Dedifferentiated amniotic fluid mesenchymal stem cell (primary cell): ENCODE measurements at regions not wholly inside any gene's neighbourhood (a gene's known extent, or its start where the extent isn't known, plus 50 kb on each side); places are given as distances from the start of the nearest gene placed in this dataset.

Experiments
- DNase-seq: peaks from one replicate; pipeline ENCODE4 v3.0.0-alpha.2; 2016; ENCODE audit errors: extremely low spot score

- no peak for DNase-seq
These were observed 1508.2 kb downstream of the BRD1 start for GRCh38 chr22:48319321-48320047.

- no peak for DNase-seq
These were observed 1508.9 kb downstream of the BRD1 start for GRCh38 chr22:48318575-48319320.

GRCh38 chr22:48318173-48318572 is 1509.5 kb downstream of the BRD1 start:
- no peak for DNase-seq

- DNase-seq, result no peak
These were observed 1511.1 kb downstream of the BRD1 start for GRCh38 chr22:48316257-48317250.

- no peak for DNase-seq
These were observed 1512.0 kb downstream of the BRD1 start for GRCh38 chr22:48315439-48316256.

GRCh38 chr22:48314073-48314472 is 1513.6 kb downstream of the BRD1 start:
- DNase-seq, result no peak

- no peak for DNase-seq
These were observed 1514.4 kb downstream of the BRD1 start for GRCh38 chr22:48313175-48313830.

- DNase-seq, result no peak
These were observed 1516.9 kb downstream of the BRD1 start for GRCh38 chr22:48310740-48311139.

GRCh38 chr22:48310289-48310688 is 1517.4 kb downstream of the BRD1 start:
- no peak for DNase-seq

GRCh38 chr22:48309836-48310235 is 1517.8 kb downstream of the BRD1 start:
- DNase-seq, result no peak

- no peak for DNase-seq
These were observed 1518.5 kb downstream of the BRD1 start for GRCh38 chr22:48309115-48309705.

- no peak for DNase-seq
These were observed 1519.7 kb downstream of the BRD1 start for GRCh38 chr22:48307931-48308330.

- DNase-seq, result no peak
These were observed 1520.7 kb downstream of the BRD1 start for GRCh38 chr22:48306785-48307510.

GRCh38 chr22:48306284-48306683 is 1521.4 kb downstream of the BRD1 start:
- DNase-seq, result no peak

- no peak for DNase-seq
These were observed 1521.9 kb downstream of the BRD1 start for GRCh38 chr22:48305726-48306235.

- no peak for DNase-seq
These were observed 1524.3 kb downstream of the BRD1 start for GRCh38 chr22:48303369-48303725.

- DNase-seq, result no peak
These were observed 1524.9 kb downstream of the BRD1 start for GRCh38 chr22:48302657-48303368.

GRCh38 chr22:48301908-48302307 is 1525.8 kb downstream of the BRD1 start:
- no peak for DNase-seq

- no peak for DNase-seq
These were observed 1526.3 kb downstream of the BRD1 start for GRCh38 chr22:48301421-48301820.
